ENCODE measurements at regions not wholly inside any gene's neighbourhood (a gene's known extent, or its start where the extent isn't known, plus 50 kb on each side); places are given as distances from the start of the nearest gene placed in this dataset.

GRCh38 chr15:38854506-38854905 is 289.9 kb upstream of the RASGRP1 start:
- TF ChIP-seq, protein P1, sequence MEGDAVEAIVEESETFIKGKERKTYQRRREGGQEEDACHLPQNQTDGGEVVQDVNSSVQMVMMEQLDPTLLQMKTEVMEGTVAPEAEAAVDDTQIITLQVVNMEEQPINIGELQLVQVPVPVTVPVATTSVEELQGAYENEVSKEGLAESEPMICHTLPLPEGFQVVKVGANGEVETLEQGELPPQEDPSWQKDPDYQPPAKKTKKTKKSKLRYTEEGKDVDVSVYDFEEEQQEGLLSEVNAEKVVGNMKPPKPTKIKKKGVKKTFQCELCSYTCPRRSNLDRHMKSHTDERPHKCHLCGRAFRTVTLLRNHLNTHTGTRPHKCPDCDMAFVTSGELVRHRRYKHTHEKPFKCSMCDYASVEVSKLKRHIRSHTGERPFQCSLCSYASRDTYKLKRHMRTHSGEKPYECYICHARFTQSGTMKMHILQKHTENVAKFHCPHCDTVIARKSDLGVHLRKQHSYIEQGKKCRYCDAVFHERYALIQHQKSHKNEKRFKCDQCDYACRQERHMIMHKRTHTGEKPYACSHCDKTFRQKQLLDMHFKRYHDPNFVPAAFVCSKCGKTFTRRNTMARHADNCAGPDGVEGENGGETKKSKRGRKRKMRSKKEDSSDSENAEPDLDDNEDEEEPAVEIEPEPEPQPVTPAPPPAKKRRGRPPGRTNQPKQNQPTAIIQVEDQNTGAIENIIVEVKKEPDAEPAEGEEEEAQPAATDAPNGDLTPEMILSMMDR (IDR thresholded peaks at IDR 0.05): no peak
- DNase-seq (ENCODE audit: low spot score): no peak
- no peak for ATAC-seq (ENCODE audit: low FRiP score)

DNA sequence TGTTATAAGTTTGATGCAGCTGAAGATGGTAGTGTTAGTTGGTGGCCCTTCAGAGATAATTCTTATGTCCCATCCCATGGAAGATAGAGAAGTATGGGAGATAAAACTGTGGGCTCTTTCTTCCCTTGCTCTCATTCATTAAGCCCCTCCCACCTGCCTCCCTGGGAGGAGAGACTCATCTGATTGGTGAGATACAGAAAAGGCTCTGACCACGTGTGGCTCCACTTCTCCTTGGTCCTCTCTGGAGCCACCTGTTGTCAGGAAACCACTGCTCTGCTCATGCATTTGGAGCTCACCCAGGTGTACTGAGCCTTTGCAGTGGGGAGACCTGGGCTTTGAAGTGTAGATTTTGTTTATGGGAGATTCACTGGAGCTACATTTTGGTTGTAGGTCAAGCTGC is 293.2 kb upstream of the RASGRP1 start:
- TF ChIP-seq, protein P1 (IDR thresholded peaks at IDR 0.05): no peak
- no peak for ATAC-seq (ENCODE audit: low FRiP score)
- no peak for DNase-seq (ENCODE audit: low spot score)

DNA sequence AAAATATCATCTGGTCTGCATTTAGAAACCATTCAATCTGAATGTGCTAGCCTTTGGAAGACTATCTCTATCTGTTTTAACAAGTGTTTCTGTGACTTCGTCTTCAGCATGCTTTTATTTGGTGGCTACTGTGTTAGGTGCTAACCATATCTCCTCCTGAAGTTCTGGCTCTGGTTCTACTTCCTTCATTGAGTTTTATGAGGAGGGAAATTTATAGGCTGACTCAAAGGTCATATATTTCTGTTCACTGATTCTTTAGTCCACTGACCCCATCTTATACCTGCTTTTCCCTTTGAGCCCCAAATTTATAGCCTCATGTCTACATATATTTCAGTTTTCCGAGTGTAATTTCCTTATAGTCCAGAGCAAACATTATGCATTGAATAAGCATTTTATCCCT is 295.0 kb upstream of the RASGRP1 start:
- ATAC-seq (ENCODE audit: low FRiP score) (no peak), DNase-seq (ENCODE audit: low spot score) (no peak)
- TF ChIP-seq, protein P1 (IDR thresholded peaks at IDR 0.05): no peak

DNA sequence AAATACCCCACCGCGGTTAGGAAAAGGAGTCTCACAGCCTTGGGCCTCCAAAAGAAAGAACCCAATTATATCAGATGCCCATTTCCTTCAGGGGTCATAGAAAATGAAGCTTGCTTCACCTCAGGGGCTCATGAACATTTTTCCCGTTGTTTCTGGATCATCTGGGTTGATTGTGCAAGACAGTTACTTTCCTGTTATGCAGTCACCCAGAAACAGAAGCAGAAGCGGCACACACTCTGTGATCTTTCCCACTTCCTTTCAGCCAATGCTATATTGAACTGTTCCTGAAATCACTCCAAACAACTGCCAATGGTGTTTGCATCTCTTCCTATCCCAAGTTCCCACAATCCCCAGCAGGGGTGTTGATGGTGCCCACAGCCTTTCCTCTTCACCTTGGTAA is 295.6 kb upstream of the RASGRP1 start:
- no peak for DNase-seq (ENCODE audit: low spot score)
- ATAC-seq (ENCODE audit: low FRiP score): no peak
- TF ChIP-seq, protein P1 (IDR thresholded peaks at IDR 0.05): no peak

DNA sequence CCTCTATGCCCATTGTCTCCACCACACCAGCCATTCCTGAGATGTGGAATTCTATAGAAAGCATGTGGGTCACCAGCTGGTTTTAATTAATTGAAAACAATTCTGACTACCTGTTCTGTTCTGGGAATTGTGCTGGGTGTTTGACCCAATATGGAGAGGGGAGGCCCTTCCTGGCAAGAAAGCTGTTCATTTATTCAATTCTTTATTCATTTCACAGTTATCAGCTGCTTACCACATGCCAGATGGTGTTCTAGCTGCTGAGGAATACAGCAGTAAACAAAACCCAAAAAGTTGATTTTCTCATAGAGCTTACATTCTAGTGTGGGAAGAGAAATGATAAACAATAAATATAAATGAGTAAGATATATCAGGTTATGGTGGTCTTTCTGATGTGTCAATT is 296.1 kb upstream of the RASGRP1 start:
- TF ChIP-seq, protein P1 (IDR thresholded peaks at IDR 0.05): no peak
- ATAC-seq (ENCODE audit: low FRiP score): no peak

GRCh38 chr15:38861108-38861507 is 296.5 kb upstream of the RASGRP1 start:
- TF ChIP-seq, protein P1 (IDR thresholded peaks at IDR 0.05): no peak
- DNase-seq (ENCODE audit: low spot score) (no peak), ATAC-seq (ENCODE audit: low FRiP score) (no peak)

More for the DNA sequence above, 296.1 kb upstream of the RASGRP1 start:
- no peak for DNase-seq (ENCODE audit: low spot score)

DNA sequence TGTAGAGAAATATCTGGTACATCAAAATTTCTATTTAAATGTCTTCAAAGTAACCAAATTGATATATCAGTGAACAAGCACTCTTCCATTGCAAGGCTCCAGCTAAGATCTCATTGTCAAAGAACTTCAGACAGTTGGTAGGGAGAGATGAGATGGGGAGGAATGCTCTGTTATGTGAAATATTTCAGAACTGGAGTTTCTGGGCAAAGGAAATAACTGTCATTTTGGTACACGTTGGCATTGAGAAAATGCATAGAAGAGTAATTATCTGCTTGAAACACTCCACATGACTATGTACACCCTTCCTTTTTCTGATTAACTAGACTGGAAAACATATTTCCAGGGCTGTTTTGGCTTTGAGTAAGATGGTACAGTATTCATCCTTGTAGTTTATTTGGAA is 297.5 kb upstream of the RASGRP1 start:
- TF ChIP-seq, protein P1 (IDR thresholded peaks at IDR 0.05): no peak
- ATAC-seq (ENCODE audit: low FRiP score) (no peak), DNase-seq (ENCODE audit: low spot score) (no peak)
